HEK293 (cell line): ENCODE measurements at regions not wholly inside any gene's neighbourhood (a gene's known extent, or its start where the extent isn't known, plus 50 kb on each side); places are given as distances from the start of the nearest gene placed in this dataset.

Experiments
- CTCF ChIA-PET: fragments of 350-600 bp; formaldehyde crosslinking; extraction: SDS; loops from one replicate; lab custom pipeline; 2021; ENCODE audit warnings: antibody characterized with exemption; lab: Yijun Ruan, JAX
- POLR2A ChIA-PET: fragments of 300-600 bp; formaldehyde crosslinking; extraction: SDS; loops from one replicate; lab custom pipeline; 2020; ENCODE audit warnings: antibody characterized with exemption, inconsistent platforms; lab: Yijun Ruan, JAX
- H3K27ac ChIP-seq: fragments of 200-500 bp; sonication (Bioruptor generic); 2 replicates; pipeline ENCODE4 v1.5.1; 2014; ENCODE audit warnings: low read depth, low read length, control low read depth, inconsistent platforms; ENCODE audit errors: extremely low read depth
- H3K36me3 ChIP-seq, 2 experiments: fragments of 200-500 bp in 1 of 2; sonication (Bioruptor generic) in 1 of 2; 1 replicate in 1 of 2; 2 replicates in 1 of 2; pipeline ENCODE4 v1.5.1; 2014 to 2017; ENCODE audit warnings: inconsistent platforms in 2 of 2, low read length in 2 of 2; ENCODE audit not compliant: control insufficient read depth in 2 of 2, insufficient read depth in 1 of 2
- H3K4me1 ChIP-seq: fragments of 200-500 bp; sonication (Bioruptor generic); 2 replicates; pipeline ENCODE4 v1.5.1; 2014; ENCODE audit warnings: mild to moderate bottlenecking, low read length, inconsistent platforms; ENCODE audit not compliant: control insufficient read depth, insufficient read depth
- H3K4me3 ChIP-seq: 2 replicates; pipeline ENCODE4 v1.5.1; 2011; ENCODE audit warnings: low read depth, mild to moderate bottlenecking, control low read depth, low read length, moderate library complexity
- H3K9me3 ChIP-seq: fragments of 200-500 bp; sonication (Bioruptor generic); 2 replicates; pipeline ENCODE4 v1.5.1; 2014; ENCODE audit warnings: low read depth, low read length, inconsistent platforms; ENCODE audit not compliant: control insufficient read depth, insufficient read depth
- BCL11A ChIP-seq: fragments of 450-650 bp; formaldehyde crosslinking; IDR thresholded peaks from 2 replicates; pipeline ENCODE4 v1.5.1; 2016; ENCODE audit warnings: low read depth, missing biosample characterization, missing genetic modification characterization
- FEZF1 ChIP-seq: fragments of 450-650 bp; formaldehyde crosslinking; IDR thresholded peaks from 2 replicates; pipeline ENCODE4 v1.5.1; 2016; ENCODE audit warnings: missing biosample characterization, missing genetic modification characterization
- OSR2 ChIP-seq: fragments of 450-650 bp; formaldehyde crosslinking; IDR thresholded peaks from 2 replicates; pipeline ENCODE4 v1.5.1; 2016; ENCODE audit warnings: missing biosample characterization, missing genetic modification characterization
- OVOL3 ChIP-seq: fragments of 450-650 bp; formaldehyde crosslinking; IDR thresholded peaks from 2 replicates; pipeline ENCODE4 v1.5.1; 2016; ENCODE audit warnings: missing biosample characterization, missing genetic modification characterization
- SCRT1 ChIP-seq: fragments of 450-650 bp; formaldehyde crosslinking; IDR thresholded peaks from 2 replicates; pipeline ENCODE4 v1.5.1; 2016; ENCODE audit warnings: missing biosample characterization, missing genetic modification characterization, borderline replicate concordance
- SCRT2 ChIP-seq: fragments of 450-650 bp; formaldehyde crosslinking; IDR thresholded peaks from 2 replicates; pipeline ENCODE4 v1.5.1; 2016; ENCODE audit warnings: missing biosample characterization, missing genetic modification characterization
- WT1 ChIP-seq: fragments of 450-650 bp; formaldehyde crosslinking; IDR thresholded peaks from 2 replicates; pipeline ENCODE4 v1.5.1; 2016; ENCODE audit warnings: missing biosample characterization, missing genetic modification characterization
- ZBTB49 ChIP-seq: fragments of 450-650 bp; formaldehyde crosslinking; IDR thresholded peaks from 2 replicates; pipeline ENCODE4 v1.5.1; 2016; ENCODE audit warnings: missing biosample characterization, missing genetic modification characterization, low read depth
- ZNF169 ChIP-seq: fragments of 450-650 bp; formaldehyde crosslinking; IDR thresholded peaks from 2 replicates; pipeline ENCODE4 v1.5.1; 2016; ENCODE audit warnings: missing biosample characterization, missing genetic modification characterization
- ZNF223 ChIP-seq: fragments of 450-650 bp; formaldehyde crosslinking; IDR thresholded peaks from 2 replicates; pipeline ENCODE4 v1.5.1; 2016; ENCODE audit warnings: missing biosample characterization, missing genetic modification characterization
- ZNF23 ChIP-seq: fragments of 450-650 bp; formaldehyde crosslinking; IDR thresholded peaks from 2 replicates; pipeline ENCODE4 v1.5.1; 2016; ENCODE audit warnings: missing biosample characterization, missing genetic modification characterization, borderline replicate concordance
- ZNF404 ChIP-seq: fragments of 450-650 bp; formaldehyde crosslinking; IDR thresholded peaks from 2 replicates; pipeline ENCODE4 v1.5.1; 2017; ENCODE audit warnings: missing biosample characterization, missing genetic modification characterization
- ZNF426 ChIP-seq: fragments of 450-650 bp; formaldehyde crosslinking; IDR thresholded peaks from 2 replicates; pipeline ENCODE4 v1.5.1; 2017; ENCODE audit warnings: missing biosample characterization, missing genetic modification characterization, mild to moderate bottlenecking, inconsistent platforms, moderate library complexity
- ZNF529 ChIP-seq: fragments of 450-650 bp; formaldehyde crosslinking; IDR thresholded peaks from 2 replicates; pipeline ENCODE4 v1.5.1; 2017; ENCODE audit warnings: missing genetic modification characterization, missing biosample characterization; ENCODE audit not compliant: insufficient replicate concordance
- ZNF561 ChIP-seq: fragments of 450-650 bp; IDR thresholded peaks from 2 replicates; pipeline ENCODE4 v1.5.1; 2018; ENCODE audit warnings: missing biosample characterization, missing genetic modification characterization, borderline replicate concordance
- ZNF629 ChIP-seq: fragments of 450-650 bp; formaldehyde crosslinking; IDR thresholded peaks from 2 replicates; pipeline ENCODE4 v1.5.1; 2017; ENCODE audit warnings: missing biosample characterization, missing genetic modification characterization
- ZNF654 ChIP-seq: fragments of 450-650 bp; formaldehyde crosslinking; IDR thresholded peaks from 2 replicates; pipeline ENCODE4 v1.5.1; 2016; ENCODE audit warnings: low read depth, missing biosample characterization, missing genetic modification characterization
- ZNF692 ChIP-seq: fragments of 450-650 bp; formaldehyde crosslinking; IDR thresholded peaks from 2 replicates; pipeline ENCODE4 v1.5.1; 2016; ENCODE audit warnings: missing biosample characterization, missing genetic modification characterization
- ZNF776 ChIP-seq: fragments of 450-650 bp; formaldehyde crosslinking; IDR thresholded peaks from 2 replicates; pipeline ENCODE4 v1.5.0; 2017; ENCODE audit warnings: missing biosample characterization, missing genetic modification characterization, borderline replicate concordance
- ZSCAN23 ChIP-seq: fragments of 450-650 bp; formaldehyde crosslinking; IDR thresholded peaks from 2 replicates; pipeline ENCODE4 v1.5.1; 2016; ENCODE audit warnings: missing biosample characterization, missing genetic modification characterization
- ZSCAN4 ChIP-seq: fragments of 450-650 bp; formaldehyde crosslinking; IDR thresholded peaks from 2 replicates; pipeline ENCODE4 v1.5.1; 2017; ENCODE audit warnings: missing biosample characterization, missing genetic modification characterization
- ZXDB ChIP-seq: fragments of 450-650 bp; formaldehyde crosslinking; IDR thresholded peaks from 2 replicates; pipeline ENCODE4 v1.5.1; 2016; ENCODE audit warnings: missing biosample characterization, missing genetic modification characterization

- no peak overlapping the region for H3K4me3 ChIP-seq
- no peaks in the 10 kb centered on the region for H3K9me3 ChIP-seq
- TF ChIP-seq ZSCAN23 = no peak
- TF ChIP-seq SCRT1 (tag by site-specific recombination) = no peak
- TF ChIP-seq ZNF529 = no peak
- no peak for TF ChIP-seq ZBTB49
- TF ChIP-seq SCRT2 (tag by site-specific recombination) = no peak
- TF ChIP-seq ZNF561 (tag by site-specific recombination) = no peak
- H3K4me1 ChIP-seq = no peaks in the 10 kb centered on the region
- no peak overlapping the region for H3K27ac ChIP-seq
- H3K36me3 ChIP-seq = no peaks in the 10 kb centered on the region
- ChIA-PET CTCF (no interaction called here), POLR2A (no interaction called here)
Observed at GRCh38 chr4:83839615-83840014, 303.7 kb downstream of the GPAT3 start.

- H3K9me3 ChIP-seq = no peaks in the 10 kb centered on the region
- no peak overlapping the region for H3K27ac ChIP-seq
- no peaks in the 10 kb centered on the region for H3K36me3 ChIP-seq
- no peaks in the 10 kb centered on the region for H3K4me1 ChIP-seq
- H3K4me3 ChIP-seq = no peak overlapping the region
- CTCF ChIA-PET = no interaction called here
- TF ChIP-seq ZNF776 (tag by site-specific recombination) (no peak), WT1 (tag by site-specific recombination) (no peak), ZSCAN4 (no peak), ZNF404 (tag by site-specific recombination) (no peak), ZNF223 (tag by site-specific recombination) (no peak), ZNF629 (tag by site-specific recombination) (no peak), ZNF23 (tag by site-specific recombination) (no peak), FEZF1 (tag by site-specific recombination) (no peak), OSR2 (tag by site-specific recombination) (no peak), ZXDB (tag by site-specific recombination) (no peak), OVOL3 (no peak), ZNF654 (tag by site-specific recombination) (no peak), ZNF426 (tag by site-specific recombination) (no peak), ZNF169 (tag by site-specific recombination) (no peak), BCL11A (tag by site-specific recombination) (no peak), ZNF529 (no peak), ZBTB49 (no peak), ZNF692 (no peak)
- POLR2A ChIA-PET = no interaction called here
Observed at GRCh38 chr4:83837614-83838308, 301.9 kb downstream of the GPAT3 start.
